ENCODE measurements at regions not wholly inside any gene's neighbourhood (a gene's known extent, or its start where the extent isn't known, plus 50 kb on each side); places are given as distances from the start of the nearest gene placed in this dataset. TPM values are rescaled to one million over a fixed set of nuclear protein-coding genes. Genes with fewer than 3 reads are reported as not detected.

Small RNA genes lying in the stretch of these regions (microRNA-seq; reads per million reads assigned to microRNA genes)
- gene AC073916.1 (ENCODE audit: insufficient read depth, insufficient read length): not detected

Small RNA genes lying in the stretch of these regions (small RNA-seq; reads per million reads assigned to genes)
- 0 reads per million in 5 experiments for gene AC073916.1

All from IMR-90 (cell line).